ENCODE measurements at regions not wholly inside any gene's neighbourhood (a gene's known extent, or its start where the extent isn't known, plus 50 kb on each side); places are given as distances from the start of the nearest gene placed in this dataset.

- no peak for TF ChIP-seq CTCF (IDR thresholded peaks at IDR 0.05; ENCODE audit: unreplicated experiment)
- intact Hi-C loops (cut with micrococcal nuclease) = no loop called here
- no peak for DNase-seq (ENCODE audit: unreplicated experiment)
- no peaks in the 10 kb centered on the region for H3K27me3 Mint-ChIP-seq (ENCODE audit: insufficient read depth, unreplicated experiment)
- no peaks in the 10 kb centered on the region for H3K4me1 Mint-ChIP-seq (ENCODE audit: insufficient read depth, unreplicated experiment)
- POLR2A ChIA-PET = no interaction called here
- no peaks in the 10 kb centered on the region for H3K9me3 Mint-ChIP-seq (ENCODE audit: unreplicated experiment)
- no peaks in the 10 kb centered on the region for H3K36me3 Mint-ChIP-seq (ENCODE audit: insufficient read depth, unreplicated experiment)
- H3K27ac Mint-ChIP-seq (ENCODE audit: low read depth, unreplicated experiment) = no peak overlapping the region
- BruUV-seq (replicated peaks) = no TSS peak
- CTCF ChIA-PET = no interaction called here
- H3K4me3 Mint-ChIP-seq (ENCODE audit: unreplicated experiment) = no peak overlapping the region
Observed at GRCh38 chr4:20367446-20367845, 115.7 kb downstream of the SLIT2 start.

GRCh38 chr4:20368926-20369325 lies 117.2 kb downstream of the SLIT2 start:
- POLR2A ChIA-PET = no interaction called here
- CTCF ChIA-PET = interaction anchor here (0.6 to 0.7 kb wide), 2 partner anchors 9 to 407 kb away, joined by 3 to 4 read pairs; no protein-coding TSS in a partner anchor
- H3K4me3 Mint-ChIP-seq (ENCODE audit: unreplicated experiment) = no peak overlapping the region
- TF ChIP-seq CTCF (IDR thresholded peaks at IDR 0.05; ENCODE audit: unreplicated experiment) = no peak
- BruUV-seq (replicated peaks) = no TSS peak
- H3K36me3 Mint-ChIP-seq (ENCODE audit: insufficient read depth, unreplicated experiment) = no peaks in the 10 kb centered on the region
- no peak overlapping the region for H3K27ac Mint-ChIP-seq (ENCODE audit: low read depth, unreplicated experiment)
- H3K27me3 Mint-ChIP-seq (ENCODE audit: insufficient read depth, unreplicated experiment) = no peaks in the 10 kb centered on the region
- no peak for DNase-seq (ENCODE audit: unreplicated experiment)
- no peaks in the 10 kb centered on the region for H3K9me3 Mint-ChIP-seq (ENCODE audit: unreplicated experiment)
- no peaks in the 10 kb centered on the region for H3K4me1 Mint-ChIP-seq (ENCODE audit: insufficient read depth, unreplicated experiment)
- intact Hi-C loops (cut with micrococcal nuclease) = no loop called here

GRCh38 chr4:20370274-20370673 lies 118.6 kb downstream of the SLIT2 start:
- no peak for DNase-seq (ENCODE audit: unreplicated experiment)
- Mint-ChIP-seq H3K36me3 (ENCODE audit: insufficient read depth, unreplicated experiment) (no peaks in the 10 kb centered on the region), H3K27ac (ENCODE audit: low read depth, unreplicated experiment) (no peak overlapping the region), H3K27me3 (ENCODE audit: insufficient read depth, unreplicated experiment) (no peaks in the 10 kb centered on the region), H3K4me3 (ENCODE audit: unreplicated experiment) (no peak overlapping the region), H3K9me3 (ENCODE audit: unreplicated experiment) (no peaks in the 10 kb centered on the region), H3K4me1 (ENCODE audit: insufficient read depth, unreplicated experiment) (no peaks in the 10 kb centered on the region)
- no peak for TF ChIP-seq CTCF (IDR thresholded peaks at IDR 0.05; ENCODE audit: unreplicated experiment)
- no TSS peak for BruUV-seq (replicated peaks)
- intact Hi-C loops (cut with micrococcal nuclease) = no loop called here
- ChIA-PET CTCF (no interaction called here), POLR2A (no interaction called here)

- BruUV-seq (replicated peaks) = no TSS peak
- TF ChIP-seq CTCF (IDR thresholded peaks at IDR 0.05; ENCODE audit: unreplicated experiment) = no peak
- Mint-ChIP-seq H3K27me3 (ENCODE audit: insufficient read depth, unreplicated experiment) (no peaks in the 10 kb centered on the region), H3K9me3 (ENCODE audit: unreplicated experiment) (no peaks in the 10 kb centered on the region), H3K4me1 (ENCODE audit: insufficient read depth, unreplicated experiment) (no peaks in the 10 kb centered on the region), H3K4me3 (ENCODE audit: unreplicated experiment) (no peak overlapping the region), H3K27ac (ENCODE audit: low read depth, unreplicated experiment) (no peak overlapping the region), H3K36me3 (ENCODE audit: insufficient read depth, unreplicated experiment) (no peaks in the 10 kb centered on the region)
- ChIA-PET CTCF (no interaction called here), POLR2A (interaction anchor here (0.9 kb wide), 1 partner anchor 10 kb away, joined by 5 read pairs; no protein-coding TSS in a partner anchor)
- intact Hi-C loops (cut with micrococcal nuclease) = no loop called here
- no peak for DNase-seq (ENCODE audit: unreplicated experiment)
Observed at GRCh38 chr4:20376070-20376469, 124.4 kb downstream of the SLIT2 start.
